ENCODE measurements at regions not wholly inside any gene's neighbourhood (a gene's known extent, or its start where the extent isn't known, plus 50 kb on each side); places are given as distances from the start of the nearest gene placed in this dataset.

- no peak for DNase-seq
Observed at GRCh38 chr18:46393230-46393629, 263.8 kb downstream of the LOXHD1 start.

- DNase-seq, result no peak
Observed at GRCh38 chr18:46393961-46394360, 263.1 kb downstream of the LOXHD1 start.

GRCh38 chr18:46395795-46396194 is 261.2 kb downstream of the LOXHD1 start:
- DNase-seq, result no peak

- DNase-seq, result no peak
Observed at GRCh38 chr18:46397174-46397573, 259.8 kb downstream of the LOXHD1 start.

- DNase-seq, result no peak
Observed at GRCh38 chr18:46398005-46398404, 259.0 kb downstream of the LOXHD1 start.

GRCh38 chr18:46398625-46399024 is 258.4 kb downstream of the LOXHD1 start:
- no peak for DNase-seq

GRCh38 chr18:46399303-46399702 is 257.7 kb downstream of the LOXHD1 start:
- DNase-seq, result no peak

- DNase-seq, result no peak
Observed at GRCh38 chr18:46400449-46400848, 256.6 kb downstream of the LOXHD1 start.

GRCh38 chr18:46401486-46402070 is 255.4 kb downstream of the LOXHD1 start:
- DNase-seq, result no peak

GRCh38 chr18:46402396-46402795 is 254.6 kb downstream of the LOXHD1 start:
- DNase-seq, result no peak

- DNase-seq, result no peak
Observed at GRCh38 chr18:46402945-46403344, 254.1 kb downstream of the LOXHD1 start.

GRCh38 chr18:46405832-46406538 is 251.0 kb downstream of the LOXHD1 start:
- DNase-seq, result no peak

GRCh38 chr18:46406539-46406932 is 250.5 kb downstream of the LOXHD1 start:
- DNase-seq, result no peak

- no peak for DNase-seq
Observed at GRCh38 chr18:46407486-46408166, 249.4 kb downstream of the LOXHD1 start.

GRCh38 chr18:46408334-46408987 is 248.6 kb downstream of the LOXHD1 start:
- DNase-seq, result no peak

- no peak for DNase-seq
Observed at GRCh38 chr18:46411191-46411828, 245.7 kb downstream of the LOXHD1 start.

- DNase-seq, result no peak
Observed at GRCh38 chr18:46411867-46412690, 244.9 kb downstream of the LOXHD1 start.

- no peak for DNase-seq
Observed at GRCh38 chr18:46412916-46413315, 244.1 kb downstream of the LOXHD1 start.

- DNase-seq, result no peak
Observed at GRCh38 chr18:46413684-46414083, 243.3 kb downstream of the LOXHD1 start.

- no peak for DNase-seq
Observed at GRCh38 chr18:46414863-46415262, 242.2 kb downstream of the LOXHD1 start.

- no peak for DNase-seq
Observed at GRCh38 chr18:46415532-46416252, 241.3 kb downstream of the LOXHD1 start.
